H54 (cell line): ENCODE measurements at regions not wholly inside any gene's neighbourhood (a gene's known extent, or its start where the extent isn't known, plus 50 kb on each side); places are given as distances from the start of the nearest gene placed in this dataset.

Experiments
- DNase-seq: peaks from one replicate; pipeline ENCODE4 v3.0.0; 2011; ENCODE audit warnings: low spot score, mixed read lengths; ENCODE audit not compliant: insufficient read length
- FAIRE-seq: peaks from 3 replicates; lab custom pipeline; 2011; peaks lifted over from hg19 to GRCh38; lab: Jason Lieb, UNC
- POLR2A ChIP-seq: IDR thresholded peaks from 2 replicates; pipeline ENCODE4 v1.6.1; 2011; ENCODE audit warnings: low read depth, mild to moderate bottlenecking, low read length

DNA sequence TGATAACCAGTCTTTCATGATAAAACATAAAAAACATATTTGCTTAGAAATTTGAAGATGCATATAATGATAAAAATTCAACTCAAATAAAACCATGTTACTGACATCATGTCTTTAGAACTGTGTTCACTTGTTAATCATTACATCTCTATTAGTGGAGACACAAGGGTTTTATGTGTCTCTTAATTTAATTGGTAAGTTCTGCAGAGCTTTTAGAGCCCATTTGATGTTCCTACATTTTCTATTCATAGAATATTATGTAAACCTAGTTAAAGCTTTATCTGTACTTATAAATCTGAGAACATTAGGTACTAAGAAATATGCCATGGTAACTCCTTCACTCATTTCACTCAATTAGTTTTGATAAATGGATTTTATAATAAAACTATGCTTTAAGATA is 285.4 kb downstream of the SLCO4C1 start:
- FAIRE-seq: no peak
- no peak for TF ChIP-seq POLR2A
- DNase-seq: no peak

- DNase-seq (no peak), FAIRE-seq (no peak)
- TF ChIP-seq POLR2A: no peak
These were observed 298.8 kb downstream of the SLCO4C1 start for GRCh38 chr5:101997235-101997634.

GRCh38 chr5:101995585-101995984 is 300.5 kb downstream of the SLCO4C1 start:
- FAIRE-seq (no peak), DNase-seq (no peak)
- no peak for TF ChIP-seq POLR2A

GRCh38 chr5:101991486-101991885 is 304.6 kb downstream of the SLCO4C1 start:
- FAIRE-seq (no peak), DNase-seq (no peak)
- TF ChIP-seq POLR2A: no peak

DNA sequence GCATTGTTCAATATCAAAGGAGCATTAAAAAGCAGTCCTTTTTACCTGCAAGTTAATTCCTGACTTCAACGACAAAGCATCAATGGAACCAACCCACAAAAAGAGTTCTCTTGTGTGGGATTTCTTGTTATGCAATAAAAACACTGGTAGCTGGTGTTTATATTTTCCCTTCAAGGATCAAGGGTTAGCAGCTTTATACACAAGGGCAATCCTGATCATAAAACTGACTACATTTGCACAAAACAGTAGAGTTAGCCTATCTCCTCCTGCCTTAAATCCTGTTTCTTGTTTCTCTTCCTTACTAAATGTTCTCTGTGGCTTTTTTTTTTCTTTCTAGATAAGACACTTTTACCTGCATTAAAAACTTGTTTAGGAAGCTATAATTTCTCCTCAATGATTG is 306.4 kb downstream of the SLCO4C1 start:
- FAIRE-seq: no peak
- TF ChIP-seq POLR2A: no peak

GRCh38 chr5:101977729-101978345 is 318.2 kb downstream of the SLCO4C1 start:
- FAIRE-seq: peak; percentile 70

More for the DNA sequence above, 306.4 kb downstream of the SLCO4C1 start:
- no peak for DNase-seq

GRCh38 chr5:101976933-101977332 is 319.2 kb downstream of the SLCO4C1 start:
- FAIRE-seq (no peak), DNase-seq (no peak)
- no peak for TF ChIP-seq POLR2A

More at GRCh38 chr5:101977729-101978345, 318.2 kb downstream of the SLCO4C1 start:
- TF ChIP-seq POLR2A: no peak
- DNase-seq: peak; percentile 4

- FAIRE-seq: no peak
- no peak for TF ChIP-seq POLR2A
- DNase-seq: no peak
These were observed 326.3 kb downstream of the SLCO4C1 start for GRCh38 chr5:101969742-101970141.

DNA sequence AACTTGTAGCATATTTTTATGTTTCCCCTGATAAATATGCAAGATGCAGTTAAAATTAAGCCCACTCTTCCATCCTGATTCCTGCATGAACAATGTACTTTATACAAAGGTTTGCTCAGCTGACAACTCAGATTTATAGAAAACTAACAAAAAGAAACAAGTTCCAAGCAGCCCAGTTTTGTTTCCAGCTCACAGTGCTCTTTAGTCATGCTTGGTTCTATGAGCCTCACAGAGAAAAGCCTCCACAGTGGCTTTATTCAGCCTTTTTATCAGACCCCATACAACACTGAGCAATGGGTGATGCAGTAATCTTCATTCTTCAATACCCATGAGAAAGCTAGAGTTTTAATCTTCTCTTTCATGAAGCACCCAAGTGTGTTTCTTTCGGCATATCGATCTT is 329.6 kb downstream of the SLCO4C1 start:
- TF ChIP-seq POLR2A: no peak
- DNase-seq (no peak), FAIRE-seq (no peak)

GRCh38 chr5:101955891-101956290 is 340.2 kb downstream of the SLCO4C1 start:
- no peak for FAIRE-seq
- no peak for DNase-seq
- no peak for TF ChIP-seq POLR2A

GRCh38 chr5:101950019-101950418 is 346.1 kb downstream of the SLCO4C1 start:
- FAIRE-seq (no peak), DNase-seq (no peak)
- TF ChIP-seq POLR2A: no peak

DNA sequence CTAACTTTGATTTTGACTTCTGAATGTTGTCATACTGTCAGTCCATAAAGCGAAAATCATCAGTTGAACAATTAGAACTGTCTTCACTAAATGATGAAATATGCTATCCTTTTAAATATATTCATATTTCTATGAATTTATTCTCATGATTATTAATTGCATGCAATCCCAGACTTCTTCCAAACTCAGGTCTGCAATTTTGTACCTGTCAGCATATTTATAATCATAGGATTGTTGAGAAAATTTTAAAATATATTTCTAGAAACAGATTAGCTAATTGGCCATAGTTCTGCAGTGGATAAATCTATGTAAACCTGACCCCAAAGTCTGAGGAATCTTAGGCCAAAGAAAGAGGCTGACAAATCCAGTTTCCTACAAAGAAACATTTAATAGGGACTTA is 347.5 kb downstream of the SLCO4C1 start:
- FAIRE-seq (no peak), DNase-seq (no peak)
- TF ChIP-seq POLR2A: no peak

GRCh38 chr5:101943784-101944183 is 352.3 kb downstream of the SLCO4C1 start:
- DNase-seq: no peak
- peak; percentile 30 for FAIRE-seq
- no peak for TF ChIP-seq POLR2A

DNA sequence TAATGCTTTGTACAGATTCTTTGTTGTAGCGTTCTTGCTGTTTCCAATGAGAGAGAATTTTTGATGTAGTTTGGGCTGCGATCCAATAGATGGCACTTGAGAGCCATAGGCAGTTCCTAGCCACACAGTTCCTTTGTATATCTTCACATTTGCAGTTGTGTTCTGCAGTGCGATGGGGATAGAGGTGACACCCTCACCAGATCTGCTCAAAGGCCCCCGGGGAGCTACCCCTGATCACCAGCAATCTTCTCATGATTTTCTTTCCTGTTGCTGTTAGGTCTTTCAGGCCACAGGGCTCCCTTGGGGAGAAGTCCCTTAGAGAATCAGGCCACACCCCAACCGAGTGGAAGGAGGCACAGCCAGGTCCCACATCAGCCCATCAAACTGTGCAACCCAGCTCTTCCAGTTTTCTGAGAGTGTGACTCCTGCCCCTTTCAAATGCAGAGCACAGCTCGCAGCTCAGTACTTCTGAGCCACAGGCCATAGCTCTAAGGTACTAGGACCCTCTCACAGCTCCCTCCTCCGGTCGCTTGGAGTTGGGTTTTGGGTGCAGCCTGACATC is 353.7 kb downstream of the SLCO4C1 start:
- no peak for DNase-seq

GRCh38 chr5:101937041-101937440 is 359.0 kb downstream of the SLCO4C1 start:
- DNase-seq (no peak), FAIRE-seq (no peak)
- no peak for TF ChIP-seq POLR2A

More for the DNA sequence above, 353.7 kb downstream of the SLCO4C1 start:
- FAIRE-seq: peak; percentile 20
- TF ChIP-seq POLR2A: no peak
